ENCODE measurements at regions not wholly inside any gene's neighbourhood (a gene's known extent, or its start where the extent isn't known, plus 50 kb on each side); places are given as distances from the start of the nearest gene placed in this dataset.

- DNase-seq (ENCODE audit: low spot score): no peak
Observed at GRCh38 chr2:3960106-3960505, 256.7 kb downstream of the DCDC2C start.

- no peak for DNase-seq (ENCODE audit: low spot score)
Observed at GRCh38 chr2:3962719-3963118, 259.3 kb downstream of the DCDC2C start.

GRCh38 chr2:3965211-3965610 is 261.8 kb downstream of the DCDC2C start:
- DNase-seq (ENCODE audit: low spot score): no peak

DNA sequence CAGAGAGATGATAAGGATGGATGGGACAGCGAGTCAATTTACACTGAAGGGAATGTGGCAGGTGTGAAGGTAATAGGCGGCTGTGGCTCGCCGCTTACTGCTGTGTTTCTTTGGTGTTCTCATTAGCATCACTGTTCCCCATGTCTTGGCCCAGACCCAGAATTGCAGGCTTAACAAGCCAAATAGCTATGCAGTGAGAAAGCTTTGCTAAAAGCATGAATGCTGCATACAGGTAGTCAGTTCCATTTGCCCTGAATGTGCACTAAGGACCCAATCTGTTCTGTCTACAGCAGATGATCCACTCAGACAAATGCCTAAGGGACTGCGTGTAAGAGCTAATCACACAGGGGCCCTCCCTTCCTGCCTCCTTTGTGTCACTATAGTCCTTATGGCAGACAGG is 262.6 kb downstream of the DCDC2C start:
- no peak for DNase-seq (ENCODE audit: low spot score)

DNA sequence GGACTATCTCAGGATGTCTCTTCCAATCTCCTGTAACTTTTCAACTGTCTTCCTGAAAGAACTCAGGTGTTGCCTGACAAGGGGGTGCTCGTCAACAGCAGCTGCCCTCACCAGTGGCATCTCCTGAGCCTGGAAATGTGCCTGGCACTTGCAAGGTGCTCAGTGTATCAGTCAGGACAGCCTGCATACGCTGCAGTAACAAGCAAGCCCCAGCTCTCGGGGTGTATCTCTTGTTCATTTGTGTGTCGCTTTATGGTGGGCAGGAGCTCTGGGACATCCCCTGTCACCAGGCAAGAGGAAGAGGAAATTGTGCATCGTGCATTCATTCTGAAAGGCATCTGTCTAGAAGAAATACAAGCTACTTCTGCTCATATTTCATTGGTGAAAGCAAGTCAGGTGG is 263.1 kb downstream of the DCDC2C start:
- no peak for DNase-seq (ENCODE audit: low spot score)

DNA sequence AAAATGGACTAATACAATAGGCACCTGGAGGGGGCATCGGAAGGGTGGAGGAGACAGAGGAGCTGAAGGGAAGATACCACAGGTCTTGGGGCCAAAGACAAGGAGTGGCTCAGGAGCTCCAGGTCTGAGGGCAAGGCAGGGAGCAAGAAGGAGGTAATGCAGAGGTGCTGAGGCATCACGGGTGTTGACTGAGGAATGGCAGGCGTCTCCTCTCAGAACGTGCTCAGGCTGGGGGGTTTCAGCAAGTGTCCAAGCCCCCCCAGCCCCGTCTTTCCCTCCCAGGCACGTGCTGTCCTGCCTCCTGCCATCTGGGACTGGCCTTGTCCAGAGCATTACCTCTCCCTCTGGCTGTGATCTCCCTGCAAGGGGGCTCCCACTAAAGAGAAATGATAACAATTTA is 265.4 kb downstream of the DCDC2C start:
- no peak for DNase-seq (ENCODE audit: low spot score)

GRCh38 chr2:3970791-3971651 is 267.6 kb downstream of the DCDC2C start:
- no peak for DNase-seq (ENCODE audit: low spot score)

GRCh38 chr2:3971652-3972192 is 268.3 kb downstream of the DCDC2C start:
- DNase-seq (ENCODE audit: low spot score): no peak

GRCh38 chr2:3972377-3972776 is 269.0 kb downstream of the DCDC2C start:
- DNase-seq (ENCODE audit: low spot score): no peak

GRCh38 chr2:3974765-3975164 is 271.4 kb downstream of the DCDC2C start:
- no peak for DNase-seq (ENCODE audit: low spot score)

- no peak for DNase-seq (ENCODE audit: low spot score)
Observed at GRCh38 chr2:3981446-3981987, 278.1 kb downstream of the DCDC2C start.

GRCh38 chr2:3982160-3982559 is 278.8 kb downstream of the DCDC2C start:
- DNase-seq (ENCODE audit: low spot score): no peak

- DNase-seq (ENCODE audit: low spot score): no peak
Observed at GRCh38 chr2:3986063-3986462, 282.7 kb downstream of the DCDC2C start.

DNA sequence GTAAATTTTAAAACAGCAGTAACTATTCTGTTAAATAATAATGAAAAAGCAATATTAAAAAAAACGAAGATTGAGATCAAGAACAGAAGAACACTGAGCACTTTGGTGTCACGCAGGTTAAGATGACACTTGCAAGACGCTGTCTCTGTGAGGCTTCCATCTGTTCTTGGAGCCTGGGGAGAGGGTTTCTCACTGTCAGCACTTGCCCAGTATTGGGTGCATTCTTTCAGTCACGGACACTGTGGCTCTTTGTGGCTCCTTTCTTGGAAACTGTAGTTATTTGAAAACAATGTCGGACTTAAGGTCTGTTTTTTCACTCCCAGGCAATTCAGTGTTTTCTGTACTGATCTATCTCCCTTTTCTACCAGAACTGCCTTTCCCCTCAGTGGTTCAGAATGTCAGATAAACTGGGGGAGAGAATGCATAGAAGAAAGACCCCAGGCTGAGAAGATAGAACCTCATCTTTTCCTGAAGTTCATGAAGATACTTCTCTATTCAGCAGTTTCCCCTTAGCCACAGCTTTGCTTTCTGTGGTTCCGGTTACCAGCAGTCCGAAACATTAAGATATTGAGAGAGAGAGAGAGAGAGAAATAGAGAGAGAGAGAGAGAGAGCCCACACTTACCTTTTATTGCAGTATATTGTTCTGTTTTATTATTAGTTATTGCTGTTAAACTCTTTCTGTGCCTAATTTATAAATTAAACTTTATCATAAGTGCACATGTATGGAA is 283.3 kb downstream of the DCDC2C start:
- DNase-seq (ENCODE audit: low spot score): no peak

DNA sequence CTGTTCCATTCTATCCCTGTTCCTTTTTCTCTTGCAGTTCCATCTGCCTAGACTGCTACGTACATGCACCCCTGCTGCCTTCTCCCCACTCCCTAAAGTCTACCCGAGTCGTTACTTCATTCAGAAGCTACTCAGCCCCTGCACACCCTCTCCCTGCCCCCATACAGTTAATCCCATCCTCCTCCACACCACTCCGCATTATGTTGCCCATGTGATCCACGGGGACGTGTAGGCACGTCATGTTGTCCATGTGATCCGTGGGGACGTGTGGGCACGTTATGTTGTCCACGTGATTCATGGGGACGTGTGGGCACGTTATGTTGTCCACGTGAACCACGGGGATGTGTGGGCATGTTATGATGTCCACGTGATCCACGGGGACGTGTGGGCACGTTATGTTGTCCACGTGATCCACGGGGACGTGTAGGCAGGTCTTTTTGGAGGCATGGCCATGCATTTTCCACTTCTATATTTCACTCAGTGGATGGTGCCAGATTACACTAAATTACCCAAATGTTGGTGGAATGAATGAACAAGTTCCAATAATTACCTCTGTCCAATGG is 299.5 kb downstream of the DCDC2C start:
- no peak for DNase-seq (ENCODE audit: low spot score)

- no peak for DNase-seq (ENCODE audit: low spot score)
Observed at GRCh38 chr2:4012197-4012596, 308.8 kb downstream of the DCDC2C start.

- DNase-seq (ENCODE audit: low spot score): no peak
Observed at GRCh38 chr2:4018535-4018934, 315.2 kb downstream of the DCDC2C start.

DNA sequence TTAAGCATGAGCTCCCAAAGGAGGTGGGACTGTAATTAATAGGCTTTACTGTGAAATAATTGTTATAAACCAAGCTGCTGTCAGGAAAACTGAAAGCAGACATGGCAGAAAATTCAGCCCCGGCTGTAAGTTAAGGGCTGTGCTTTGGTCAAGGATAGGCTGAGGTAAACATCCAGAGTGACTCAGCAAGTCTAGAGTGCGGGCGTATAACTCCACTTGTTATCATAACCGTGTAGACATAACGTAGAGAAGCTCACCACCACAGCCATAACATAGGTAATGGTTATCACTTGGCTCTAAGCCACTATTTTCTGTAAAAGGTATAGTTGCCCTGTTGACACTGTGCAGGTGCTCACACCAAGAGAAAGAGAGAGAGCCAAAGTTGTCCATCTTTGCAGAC is 316.8 kb downstream of the DCDC2C start:
- no peak for DNase-seq (ENCODE audit: low spot score)

DNA sequence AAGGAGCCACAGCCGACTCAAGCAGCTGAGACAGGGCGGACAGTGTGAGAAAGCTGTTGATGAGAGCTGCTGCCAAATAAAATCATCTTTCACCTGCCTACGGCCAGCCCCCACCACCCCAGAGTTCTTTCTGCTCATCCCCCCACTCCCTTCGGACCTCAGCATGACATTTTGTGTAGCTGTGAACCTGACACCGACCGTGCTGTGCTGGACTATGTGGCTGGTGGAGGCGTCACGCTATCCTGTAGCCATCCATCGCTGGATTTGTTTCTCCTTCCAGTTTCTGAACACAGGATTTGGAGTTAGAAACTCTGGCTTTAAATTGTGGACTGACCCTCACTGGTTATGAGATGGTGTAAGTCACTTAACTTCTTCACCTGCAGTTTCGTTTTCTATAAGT is 317.3 kb downstream of the DCDC2C start:
- DNase-seq (ENCODE audit: low spot score): no peak

DNA sequence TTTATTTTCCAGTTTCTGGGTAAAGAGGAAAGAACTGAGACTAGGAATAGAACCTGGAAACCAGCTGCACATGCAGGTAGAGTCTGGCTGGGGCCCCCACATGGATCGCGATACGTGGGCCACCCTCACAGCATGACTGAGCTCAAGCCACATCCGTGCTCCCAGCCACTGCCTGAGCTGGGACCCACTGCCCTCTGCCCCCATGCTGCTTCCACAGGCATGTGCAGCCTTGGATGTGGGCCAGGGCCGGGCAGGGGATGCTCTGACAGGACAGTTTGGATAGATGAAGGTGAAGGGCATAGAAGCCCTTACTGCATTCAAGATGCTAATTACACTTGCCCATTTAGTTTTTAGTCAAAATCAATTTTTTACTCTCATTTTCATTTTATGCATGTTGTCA is 321.2 kb downstream of the DCDC2C start:
- DNase-seq (ENCODE audit: low spot score): no peak

DNA sequence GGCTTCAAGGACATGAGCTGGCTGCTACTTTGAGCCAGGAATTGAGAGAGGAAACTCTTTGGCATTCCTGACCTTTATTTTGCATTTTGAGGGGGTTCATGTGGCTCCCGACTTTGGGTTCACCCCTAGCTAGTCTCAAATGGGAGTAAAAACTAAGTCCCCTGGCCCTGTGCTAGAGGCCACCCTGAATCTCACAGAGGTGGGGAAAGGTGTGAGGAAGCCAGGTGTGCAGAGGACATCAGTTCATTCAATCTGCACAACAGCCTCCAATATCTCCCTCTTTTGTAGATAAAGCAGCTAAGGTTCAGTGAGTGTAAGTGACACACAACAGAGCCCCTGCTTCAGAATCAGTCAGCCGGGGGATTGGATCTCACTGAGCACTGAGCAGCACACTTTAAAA is 325.7 kb downstream of the DCDC2C start:
- DNase-seq (ENCODE audit: low spot score): no peak

GRCh38 chr2:4039896-4040295 is 336.5 kb downstream of the DCDC2C start:
- DNase-seq (ENCODE audit: low spot score): no peak
